ENCODE measurements at regions not wholly inside any gene's neighbourhood (a gene's known extent, or its start where the extent isn't known, plus 50 kb on each side); places are given as distances from the start of the nearest gene placed in this dataset.

DNA sequence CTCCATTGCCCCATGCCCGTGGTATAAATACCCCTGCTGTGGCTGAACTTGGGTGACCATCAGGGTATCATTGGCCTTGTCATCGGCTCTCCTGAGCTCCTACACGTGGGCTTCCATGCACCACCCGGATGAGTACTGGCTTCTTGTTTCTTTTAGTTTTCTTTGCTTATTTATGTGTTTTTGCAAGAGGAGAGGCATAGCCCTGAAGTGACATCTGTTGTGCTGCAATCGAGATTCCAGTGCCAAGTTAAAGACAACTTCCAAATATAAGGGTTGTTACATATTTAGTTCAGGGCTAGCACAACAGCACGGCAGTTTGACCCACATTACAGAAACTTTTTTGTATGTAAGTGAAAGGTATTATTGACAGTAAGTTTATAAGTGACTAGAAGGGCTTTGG lies 1087.1 kb downstream of the TBC1D22A start:
- TF ChIP-seq, protein P1, sequence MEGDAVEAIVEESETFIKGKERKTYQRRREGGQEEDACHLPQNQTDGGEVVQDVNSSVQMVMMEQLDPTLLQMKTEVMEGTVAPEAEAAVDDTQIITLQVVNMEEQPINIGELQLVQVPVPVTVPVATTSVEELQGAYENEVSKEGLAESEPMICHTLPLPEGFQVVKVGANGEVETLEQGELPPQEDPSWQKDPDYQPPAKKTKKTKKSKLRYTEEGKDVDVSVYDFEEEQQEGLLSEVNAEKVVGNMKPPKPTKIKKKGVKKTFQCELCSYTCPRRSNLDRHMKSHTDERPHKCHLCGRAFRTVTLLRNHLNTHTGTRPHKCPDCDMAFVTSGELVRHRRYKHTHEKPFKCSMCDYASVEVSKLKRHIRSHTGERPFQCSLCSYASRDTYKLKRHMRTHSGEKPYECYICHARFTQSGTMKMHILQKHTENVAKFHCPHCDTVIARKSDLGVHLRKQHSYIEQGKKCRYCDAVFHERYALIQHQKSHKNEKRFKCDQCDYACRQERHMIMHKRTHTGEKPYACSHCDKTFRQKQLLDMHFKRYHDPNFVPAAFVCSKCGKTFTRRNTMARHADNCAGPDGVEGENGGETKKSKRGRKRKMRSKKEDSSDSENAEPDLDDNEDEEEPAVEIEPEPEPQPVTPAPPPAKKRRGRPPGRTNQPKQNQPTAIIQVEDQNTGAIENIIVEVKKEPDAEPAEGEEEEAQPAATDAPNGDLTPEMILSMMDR (IDR thresholded peaks at IDR 0.05; ENCODE audit: low read depth, low read length): no peak
- no peak for DNase-seq (ENCODE audit: extremely low read depth, low read depth)

DNA sequence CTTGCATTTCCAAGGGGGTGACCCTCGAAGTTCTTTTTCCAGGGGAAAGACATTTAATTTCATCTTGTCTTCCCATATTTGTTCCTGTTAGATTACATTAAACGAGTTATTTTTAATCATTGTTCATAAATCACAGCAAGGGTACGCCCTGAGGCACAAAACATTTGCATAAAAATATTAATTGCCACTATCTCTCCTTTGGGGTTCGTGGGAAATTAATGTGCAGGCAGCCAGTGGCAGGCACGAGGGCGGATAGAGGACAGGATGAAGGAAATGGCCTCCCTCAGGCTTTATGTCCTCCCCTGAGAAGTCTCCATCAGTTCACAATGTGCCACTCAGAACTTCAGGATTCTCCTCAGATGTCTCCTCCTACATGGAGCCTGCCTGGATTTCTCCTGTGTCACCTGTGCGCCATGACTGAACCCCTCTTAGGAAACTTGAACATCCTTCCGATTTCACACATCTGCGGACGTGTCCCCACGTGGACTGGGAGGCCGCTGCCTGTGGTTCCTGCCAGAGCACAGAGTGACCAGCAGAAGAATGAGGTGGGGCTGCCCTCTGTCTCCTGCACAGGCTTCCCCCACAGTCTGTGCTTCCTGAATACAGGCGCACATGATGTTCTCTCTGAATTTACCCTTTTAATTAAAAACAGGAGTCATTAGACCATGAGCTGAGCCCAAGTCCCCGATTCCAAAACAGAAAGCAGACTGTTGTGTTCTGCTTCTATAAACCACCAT lies 1085.9 kb downstream of the TBC1D22A start:
- no peak for DNase-seq (ENCODE audit: extremely low read depth, low read depth)
- TF ChIP-seq, protein P1 (IDR thresholded peaks at IDR 0.05; ENCODE audit: low read depth, low read length): no peak

DNA sequence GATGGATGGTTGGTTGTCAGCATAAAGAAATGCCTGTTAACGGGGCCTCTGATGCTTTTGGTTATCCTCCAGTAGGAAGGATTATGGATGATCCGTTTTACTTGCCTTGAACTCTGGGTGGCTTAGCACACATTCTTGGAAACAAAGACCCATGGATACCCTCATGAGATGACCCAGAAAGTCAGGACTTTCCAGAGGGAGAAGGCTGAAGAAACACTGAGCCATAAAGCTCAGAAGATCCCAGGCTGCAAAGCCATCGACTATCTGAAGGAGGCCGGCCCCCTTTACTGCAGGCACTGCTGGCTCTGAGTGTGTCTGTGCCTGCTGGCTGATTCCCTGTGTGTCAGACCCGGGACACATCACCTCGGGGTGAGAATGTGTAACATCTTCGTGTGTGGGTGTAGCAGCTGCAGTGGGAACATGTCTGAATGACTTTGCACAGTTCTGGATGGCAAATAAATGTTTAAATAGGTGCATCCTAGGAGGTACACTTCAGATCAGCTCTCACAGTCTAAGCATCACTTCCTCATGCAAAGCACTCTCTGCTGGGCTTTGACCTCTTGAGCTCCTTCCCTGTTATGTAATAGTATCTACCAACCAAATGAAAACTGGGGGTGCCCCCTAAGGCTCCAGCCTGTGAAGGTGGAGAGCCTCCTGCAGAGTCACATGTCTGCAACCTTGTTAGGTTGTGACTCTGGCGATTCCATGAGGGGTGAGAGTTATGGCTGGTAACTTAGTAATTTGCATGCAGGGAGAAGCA lies 1084.9 kb downstream of the TBC1D22A start:
- TF ChIP-seq, protein P1 (IDR thresholded peaks at IDR 0.05; ENCODE audit: low read depth, low read length): no peak
- no peak for DNase-seq (ENCODE audit: extremely low read depth, low read depth)

DNA sequence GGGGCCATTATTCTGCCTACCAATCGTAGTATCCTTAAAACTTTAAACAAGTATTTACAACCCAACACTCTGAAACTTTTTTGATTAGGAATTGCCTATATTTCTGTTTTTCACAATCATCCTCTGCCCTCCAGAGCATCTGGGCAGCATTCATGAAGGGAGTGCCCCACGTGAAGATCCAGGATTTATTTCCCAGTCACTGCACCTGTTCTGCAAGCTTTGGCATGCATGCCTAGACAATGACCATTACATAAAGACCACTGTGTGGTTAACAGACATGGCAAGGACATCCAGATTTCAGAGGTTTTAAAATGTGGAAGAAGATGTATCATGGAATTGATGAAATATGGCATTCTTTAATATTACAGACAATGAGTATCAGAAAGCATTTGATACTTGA lies 1083.8 kb downstream of the TBC1D22A start:
- TF ChIP-seq, protein P1 (IDR thresholded peaks at IDR 0.05; ENCODE audit: low read depth, low read length): no peak
- DNase-seq (ENCODE audit: extremely low read depth, low read depth): no peak

DNA sequence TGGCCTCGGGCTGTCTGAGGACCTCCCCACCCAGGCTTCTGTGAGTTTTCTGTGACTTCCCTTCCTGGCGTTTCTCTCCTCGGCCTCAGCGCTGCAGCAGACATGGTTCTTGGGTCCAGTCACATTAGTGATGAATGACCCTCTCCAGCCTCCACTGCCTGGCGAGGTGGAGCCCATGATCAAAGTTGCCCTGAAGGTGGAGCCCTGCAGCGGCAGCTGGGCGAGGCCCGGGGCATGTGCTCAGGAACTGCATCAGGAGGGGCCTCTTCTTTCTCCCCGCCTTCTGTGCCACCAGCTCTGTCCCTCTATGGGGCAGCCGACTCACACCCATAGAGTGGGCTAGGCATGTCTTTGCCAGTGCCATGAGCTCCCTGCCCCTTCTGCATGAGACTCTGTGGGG lies 1079.7 kb downstream of the TBC1D22A start:
- TF ChIP-seq, protein P1 (IDR thresholded peaks at IDR 0.05; ENCODE audit: low read depth, low read length): no peak
- DNase-seq (ENCODE audit: extremely low read depth, low read depth): no peak

DNA sequence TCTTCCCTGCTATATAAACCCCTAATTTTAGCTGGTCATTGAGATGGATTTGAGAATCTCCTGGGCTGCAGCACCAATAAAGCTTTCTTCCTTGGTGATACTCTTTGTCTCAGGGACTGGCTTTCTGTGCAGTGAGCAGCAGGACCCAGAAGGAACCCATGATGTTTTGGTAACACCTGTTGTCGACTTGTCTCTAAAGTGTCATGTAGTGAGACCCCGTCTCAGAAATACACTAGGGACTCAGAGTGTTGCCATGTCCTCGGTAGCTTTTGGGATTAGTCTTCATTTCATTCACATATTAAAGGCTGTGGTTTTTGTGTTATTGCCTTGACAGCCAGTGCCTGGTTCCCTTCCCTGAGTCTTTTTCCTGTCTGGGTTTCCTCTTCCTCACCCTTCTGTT lies 1078.7 kb downstream of the TBC1D22A start:
- TF ChIP-seq, protein P1 (IDR thresholded peaks at IDR 0.05; ENCODE audit: low read depth, low read length): no peak
- DNase-seq (ENCODE audit: extremely low read depth, low read depth): no peak

DNA sequence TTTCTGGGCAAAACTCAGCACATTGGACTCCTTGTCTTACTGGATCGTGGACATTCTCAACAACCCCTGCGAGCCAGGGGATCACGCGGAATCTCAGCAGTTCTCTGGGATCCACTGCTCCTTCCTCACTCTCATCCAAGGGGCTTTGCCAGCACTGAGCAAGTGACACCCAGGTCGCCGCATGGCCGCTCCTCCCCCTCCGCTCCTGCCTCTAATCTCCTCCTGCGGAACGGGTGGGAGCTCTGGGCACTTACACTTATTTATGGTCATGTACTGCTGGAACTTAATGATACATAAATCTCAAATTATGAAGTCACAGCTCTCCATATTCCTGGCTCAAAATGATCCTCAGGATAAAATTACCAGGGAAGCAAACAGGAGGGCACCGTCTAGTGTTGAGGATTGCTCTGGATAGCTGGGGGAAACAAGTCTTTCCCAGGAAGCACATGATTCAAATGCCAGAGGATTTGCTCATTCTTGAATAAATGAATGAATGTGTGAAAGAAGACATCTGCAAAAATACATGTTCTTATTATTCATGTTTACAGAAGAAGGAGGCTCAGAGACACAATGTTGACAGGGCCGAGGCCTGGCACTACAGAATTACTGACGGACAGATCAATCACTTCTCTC lies 1077.3 kb downstream of the TBC1D22A start:
- DNase-seq (ENCODE audit: extremely low read depth, low read depth): no peak
- TF ChIP-seq, protein P1 (IDR thresholded peaks at IDR 0.05; ENCODE audit: low read depth, low read length): no peak
